ENCODE measurements at regions not wholly inside any gene's neighbourhood (a gene's known extent, or its start where the extent isn't known, plus 50 kb on each side); places are given as distances from the start of the nearest gene placed in this dataset.

DNA sequence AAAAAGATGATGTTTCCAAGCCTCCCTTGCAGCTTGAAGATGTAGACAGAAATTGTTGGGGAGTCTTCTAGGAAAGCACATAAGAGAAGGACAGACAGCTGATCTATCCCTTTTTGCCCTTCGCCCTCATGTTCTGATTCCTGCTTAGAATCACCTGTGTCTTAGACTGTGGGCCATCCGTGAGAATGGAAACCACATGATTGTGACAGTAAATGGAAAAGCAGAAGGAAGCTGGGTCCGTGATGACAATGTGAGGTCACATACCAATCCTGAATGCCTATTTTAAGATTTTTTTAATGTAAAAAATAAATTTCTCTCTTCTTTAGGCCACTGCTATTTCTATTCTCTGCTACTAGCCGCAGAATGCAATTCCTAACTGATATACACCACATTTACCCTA, 67.7 kb upstream of the C1orf87 start:
- H3K27ac ChIP-seq: no peak overlapping the region
- no peaks in the 10 kb centered on the region for H3K4me1 ChIP-seq
- H3K36me3 ChIP-seq: no peaks in the 10 kb centered on the region
- intact Hi-C loops (cut with DNase I): no loop called here
- H3K4me3 ChIP-seq: no peak overlapping the region
- H3K9ac ChIP-seq (ENCODE audit: low read depth in 2 of 2, low read length in 2 of 2): no peak overlapping the region
- H3K9me3 ChIP-seq: no peaks in the 10 kb centered on the region
- H3K27me3 ChIP-seq: no peaks in the 10 kb centered on the region
- TF ChIP-seq, protein P1, sequence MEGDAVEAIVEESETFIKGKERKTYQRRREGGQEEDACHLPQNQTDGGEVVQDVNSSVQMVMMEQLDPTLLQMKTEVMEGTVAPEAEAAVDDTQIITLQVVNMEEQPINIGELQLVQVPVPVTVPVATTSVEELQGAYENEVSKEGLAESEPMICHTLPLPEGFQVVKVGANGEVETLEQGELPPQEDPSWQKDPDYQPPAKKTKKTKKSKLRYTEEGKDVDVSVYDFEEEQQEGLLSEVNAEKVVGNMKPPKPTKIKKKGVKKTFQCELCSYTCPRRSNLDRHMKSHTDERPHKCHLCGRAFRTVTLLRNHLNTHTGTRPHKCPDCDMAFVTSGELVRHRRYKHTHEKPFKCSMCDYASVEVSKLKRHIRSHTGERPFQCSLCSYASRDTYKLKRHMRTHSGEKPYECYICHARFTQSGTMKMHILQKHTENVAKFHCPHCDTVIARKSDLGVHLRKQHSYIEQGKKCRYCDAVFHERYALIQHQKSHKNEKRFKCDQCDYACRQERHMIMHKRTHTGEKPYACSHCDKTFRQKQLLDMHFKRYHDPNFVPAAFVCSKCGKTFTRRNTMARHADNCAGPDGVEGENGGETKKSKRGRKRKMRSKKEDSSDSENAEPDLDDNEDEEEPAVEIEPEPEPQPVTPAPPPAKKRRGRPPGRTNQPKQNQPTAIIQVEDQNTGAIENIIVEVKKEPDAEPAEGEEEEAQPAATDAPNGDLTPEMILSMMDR (IDR thresholded peaks at IDR 0.05): no peak
- DNase-seq: no peak

DNA sequence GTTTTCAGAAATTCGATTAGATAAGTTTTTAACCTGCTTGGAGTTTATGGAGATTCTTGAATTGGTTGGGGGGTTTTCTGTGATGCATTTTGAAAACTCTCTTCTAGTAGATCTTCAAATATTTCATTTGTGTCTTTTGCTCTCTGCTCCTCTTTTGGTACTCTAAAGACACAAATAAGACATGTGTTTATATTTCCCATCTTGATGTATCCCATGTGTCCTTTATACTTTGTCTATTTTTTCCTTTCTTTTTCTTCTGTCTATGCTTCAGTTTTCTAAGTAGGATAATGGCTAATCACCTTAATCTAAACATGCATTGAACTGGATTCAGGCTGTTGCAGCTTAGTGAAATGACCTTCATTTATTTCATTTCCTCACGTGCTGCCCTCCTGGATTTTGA, 63.8 kb upstream of the C1orf87 start:
- Histone ChIP-seq H3K36me3 (no peaks in the 10 kb centered on the region), H3K4me3 (no peak overlapping the region), H3K27me3 (no peaks in the 10 kb centered on the region), H3K27ac (no peak overlapping the region), H3K4me1 (no peaks in the 10 kb centered on the region), H3K9ac (ENCODE audit: low read depth in 2 of 2, low read length in 2 of 2) (no peak overlapping the region), H3K9me3 (no peaks in the 10 kb centered on the region)
- intact Hi-C loops (cut with DNase I): no loop called here
- TF ChIP-seq, protein P1 (IDR thresholded peaks at IDR 0.05): no peak
- DNase-seq: no peak

DNA sequence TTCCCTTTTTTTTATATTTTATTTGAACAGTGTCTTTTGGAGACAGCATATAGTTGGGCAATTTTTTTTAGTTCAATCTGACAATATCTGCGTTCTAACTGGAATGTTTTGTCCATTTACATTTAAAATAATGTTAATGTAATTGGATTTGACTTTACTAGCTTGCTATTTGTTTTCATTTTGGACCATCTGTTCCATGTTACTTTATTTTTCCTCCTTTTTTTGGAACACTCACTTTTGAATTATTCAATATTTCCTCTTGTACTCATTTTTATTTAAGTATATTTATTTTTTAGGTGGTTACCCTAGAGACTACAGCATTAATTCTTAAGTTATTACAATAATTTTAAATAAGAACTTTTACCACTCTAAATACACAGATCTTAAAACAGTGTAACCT, 62.8 kb upstream of the C1orf87 start:
- intact Hi-C loops (cut with DNase I): no loop called here
- H3K4me3 ChIP-seq: no peak overlapping the region
- H3K27ac ChIP-seq: no peak overlapping the region
- no peaks in the 10 kb centered on the region for H3K9me3 ChIP-seq
- no peak overlapping the region for H3K9ac ChIP-seq (ENCODE audit: low read depth in 2 of 2, low read length in 2 of 2)
- H3K36me3 ChIP-seq: no peaks in the 10 kb centered on the region
- DNase-seq: no peak
- no peaks in the 10 kb centered on the region for H3K27me3 ChIP-seq
- TF ChIP-seq, protein P1 (IDR thresholded peaks at IDR 0.05): no peak
- no peaks in the 10 kb centered on the region for H3K4me1 ChIP-seq

DNA sequence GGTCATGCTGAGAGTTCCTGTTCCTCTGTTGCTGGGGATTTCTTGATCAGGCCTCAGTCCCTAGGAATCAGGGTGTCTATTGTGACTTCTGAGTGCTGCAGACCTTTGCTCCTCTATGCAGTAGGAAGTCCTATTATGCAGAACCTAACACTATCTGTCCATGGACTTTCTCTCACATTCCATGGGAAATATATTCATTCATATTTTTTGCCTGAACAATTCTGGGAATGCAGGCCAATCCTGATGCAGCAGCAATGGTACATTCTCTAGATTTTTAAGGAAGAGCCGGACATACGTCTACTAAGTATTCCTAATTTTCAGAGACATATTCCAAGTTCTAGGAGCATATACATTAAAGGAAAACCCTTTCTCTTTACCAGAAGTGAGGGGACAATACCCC, 61.1 kb upstream of the C1orf87 start:
- TF ChIP-seq, protein P1 (IDR thresholded peaks at IDR 0.05): no peak
- H3K4me3 ChIP-seq: no peak overlapping the region
- no peak for DNase-seq
- H3K9ac ChIP-seq (ENCODE audit: low read depth in 2 of 2, low read length in 2 of 2): no peak overlapping the region
- intact Hi-C loops (cut with DNase I): no loop called here
- no peaks in the 10 kb centered on the region for H3K27me3 ChIP-seq
- H3K9me3 ChIP-seq: no peaks in the 10 kb centered on the region
- H3K27ac ChIP-seq: no peak overlapping the region
- H3K36me3 ChIP-seq: no peaks in the 10 kb centered on the region
- H3K4me1 ChIP-seq: no peaks in the 10 kb centered on the region

DNA sequence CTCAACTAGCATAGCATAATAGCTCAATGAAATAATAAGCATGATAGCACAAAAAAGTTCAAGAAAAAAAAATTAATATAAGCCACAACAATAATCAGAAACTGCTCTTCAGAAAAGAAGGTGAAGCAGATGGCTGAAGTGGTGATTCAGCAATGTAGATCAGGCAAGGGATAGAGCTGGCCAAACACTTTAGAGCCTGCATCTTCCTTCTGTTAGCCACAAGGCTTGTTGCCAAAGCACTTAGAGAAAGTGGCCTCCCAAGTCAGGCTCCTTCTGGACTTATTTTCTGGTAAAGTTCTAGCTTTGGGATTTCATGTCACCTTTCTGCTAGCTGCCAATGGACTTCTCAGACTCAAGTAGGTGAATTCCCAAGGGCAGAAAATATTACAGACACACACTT, 60.3 kb upstream of the C1orf87 start:
- H3K4me3 ChIP-seq: no peak overlapping the region
- TF ChIP-seq, protein P1 (IDR thresholded peaks at IDR 0.05): no peak
- no peaks in the 10 kb centered on the region for H3K27me3 ChIP-seq
- H3K36me3 ChIP-seq: no peaks in the 10 kb centered on the region
- intact Hi-C loops (cut with DNase I): no loop called here
- H3K27ac ChIP-seq: no peak overlapping the region
- no peak overlapping the region for H3K9ac ChIP-seq (ENCODE audit: low read depth in 2 of 2, low read length in 2 of 2)
- no peak for DNase-seq
- no peaks in the 10 kb centered on the region for H3K4me1 ChIP-seq
- no peaks in the 10 kb centered on the region for H3K9me3 ChIP-seq
